ENCODE measurements at regions not wholly inside any gene's neighbourhood (a gene's known extent, or its start where the extent isn't known, plus 50 kb on each side); places are given as distances from the start of the nearest gene placed in this dataset.

DNA sequence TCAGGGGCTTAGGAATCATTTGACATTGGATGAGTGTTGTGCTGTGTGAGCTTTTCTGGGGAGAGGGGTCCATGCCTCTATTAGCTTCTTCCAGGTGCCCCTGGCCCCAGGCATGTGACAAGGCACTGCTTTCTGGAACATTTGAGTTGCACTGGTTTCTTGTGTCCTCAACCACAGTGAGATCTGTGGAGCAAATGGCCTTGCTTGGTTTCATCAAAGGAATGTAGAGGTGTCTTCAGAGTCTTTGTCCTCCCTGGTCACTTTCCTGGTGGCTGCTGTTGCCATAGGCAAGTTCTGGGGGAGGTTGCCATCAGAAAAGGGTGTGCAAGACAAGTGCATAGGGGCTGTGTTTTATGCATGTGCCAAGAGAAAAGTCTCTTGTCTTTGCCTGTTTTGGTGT, 157.5 kb downstream of the MACROH2A1 start:
- DNase-seq = no peak
- H3K27ac ChIP-seq = no peak overlapping the region
- intact Hi-C loops (cut with DNase I; ENCODE audit: low total_unique reads) = no loop called here

DNA sequence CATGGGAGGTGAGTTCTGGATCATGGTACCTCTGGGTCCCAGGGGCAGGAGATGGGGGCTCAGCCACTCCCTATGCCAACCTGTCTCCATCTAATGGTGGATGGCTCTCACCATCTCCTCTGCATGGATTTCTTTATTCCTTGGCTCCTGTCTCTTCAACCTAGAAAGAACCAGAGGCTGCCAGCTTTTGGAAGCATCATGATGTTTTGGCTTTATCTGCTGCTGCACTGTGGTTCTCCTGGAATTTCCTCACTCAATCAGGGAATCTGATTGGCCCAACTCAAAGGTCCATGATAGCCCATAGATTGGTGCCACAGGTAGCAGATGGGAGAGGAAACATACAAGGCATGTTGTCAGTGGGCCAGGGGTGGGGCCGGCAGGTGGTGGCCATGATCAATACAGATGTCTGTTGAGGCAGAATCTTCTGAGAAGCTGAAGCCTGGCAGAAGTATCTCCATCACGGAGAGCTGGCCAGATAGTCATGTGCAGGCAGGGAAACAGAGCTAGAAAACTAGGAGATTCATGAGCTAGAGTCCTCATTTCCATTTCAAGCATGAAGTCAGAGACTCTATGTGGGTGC, 158.2 kb downstream of the MACROH2A1 start:
- H3K9me3 ChIP-seq = no peaks in the 10 kb centered on the region
- intact Hi-C loops (cut with DNase I; ENCODE audit: low total_unique reads) = no loop called here

More for the DNA sequence above, 157.5 kb downstream of the MACROH2A1 start:
- Histone ChIP-seq H3K4me3 (no peak overlapping the region), H3K9me3 (no peaks in the 10 kb centered on the region), H3K4me1 (peaks cover 5% of the 10 kb centered on the region), H3K27me3 (no peaks in the 10 kb centered on the region), H3K36me3 (ENCODE audit: low read depth, missing control alignments) (no peaks in the 10 kb centered on the region)
- no peak for TF ChIP-seq POLR2A (IDR thresholded peaks at IDR 0.05)
- TF ChIP-seq, protein P1, sequence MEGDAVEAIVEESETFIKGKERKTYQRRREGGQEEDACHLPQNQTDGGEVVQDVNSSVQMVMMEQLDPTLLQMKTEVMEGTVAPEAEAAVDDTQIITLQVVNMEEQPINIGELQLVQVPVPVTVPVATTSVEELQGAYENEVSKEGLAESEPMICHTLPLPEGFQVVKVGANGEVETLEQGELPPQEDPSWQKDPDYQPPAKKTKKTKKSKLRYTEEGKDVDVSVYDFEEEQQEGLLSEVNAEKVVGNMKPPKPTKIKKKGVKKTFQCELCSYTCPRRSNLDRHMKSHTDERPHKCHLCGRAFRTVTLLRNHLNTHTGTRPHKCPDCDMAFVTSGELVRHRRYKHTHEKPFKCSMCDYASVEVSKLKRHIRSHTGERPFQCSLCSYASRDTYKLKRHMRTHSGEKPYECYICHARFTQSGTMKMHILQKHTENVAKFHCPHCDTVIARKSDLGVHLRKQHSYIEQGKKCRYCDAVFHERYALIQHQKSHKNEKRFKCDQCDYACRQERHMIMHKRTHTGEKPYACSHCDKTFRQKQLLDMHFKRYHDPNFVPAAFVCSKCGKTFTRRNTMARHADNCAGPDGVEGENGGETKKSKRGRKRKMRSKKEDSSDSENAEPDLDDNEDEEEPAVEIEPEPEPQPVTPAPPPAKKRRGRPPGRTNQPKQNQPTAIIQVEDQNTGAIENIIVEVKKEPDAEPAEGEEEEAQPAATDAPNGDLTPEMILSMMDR (IDR thresholded peaks at IDR 0.05) = no peak

DNA sequence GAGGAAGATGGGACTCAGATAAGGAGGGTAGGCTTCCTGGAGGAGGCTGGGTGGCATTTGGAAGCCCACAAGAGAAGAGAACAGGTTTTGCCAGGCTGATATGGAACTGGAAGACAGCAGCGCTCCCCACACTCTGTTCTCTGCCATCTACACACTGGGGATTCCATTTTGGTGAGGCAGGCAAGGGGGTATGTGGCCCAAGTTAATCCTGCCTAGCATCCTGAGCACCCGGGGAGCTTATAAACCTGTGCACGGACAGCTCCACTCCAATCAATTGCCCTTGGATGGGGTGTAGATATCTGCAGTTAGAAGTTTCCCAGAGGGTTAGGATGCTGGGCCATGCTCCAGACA, 158.8 kb downstream of the MACROH2A1 start:
- intact Hi-C loops (cut with DNase I; ENCODE audit: low total_unique reads) = no loop called here
- WGBS, 2 donors = 80 to 94% methylated on average over 2 to 3 of the region's 3 CpGs
- H3K4me1 ChIP-seq = peaks cover 5% of the 10 kb centered on the region
- H3K27ac ChIP-seq = no peak overlapping the region
- H3K27me3 ChIP-seq = no peaks in the 10 kb centered on the region
- H3K9me3 ChIP-seq = no peaks in the 10 kb centered on the region
- DNase-seq = no peak
- H3K4me3 ChIP-seq = no peak overlapping the region
- no peaks in the 10 kb centered on the region for H3K36me3 ChIP-seq (ENCODE audit: low read depth, missing control alignments)
- TF ChIP-seq, protein P1 (IDR thresholded peaks at IDR 0.05) = no peak
- TF ChIP-seq POLR2A (IDR thresholded peaks at IDR 0.05) = no peak

More for the DNA sequence above, 158.2 kb downstream of the MACROH2A1 start:
- Histone ChIP-seq H3K4me3 (no peak overlapping the region), H3K4me1 (peaks cover 5% of the 10 kb centered on the region), H3K27me3 (no peaks in the 10 kb centered on the region), H3K27ac (no peak overlapping the region), H3K36me3 (ENCODE audit: low read depth, missing control alignments) (no peaks in the 10 kb centered on the region)
- no peak for TF ChIP-seq POLR2A (IDR thresholded peaks at IDR 0.05)
- TF ChIP-seq, protein P1 (IDR thresholded peaks at IDR 0.05) = no peak
- DNase-seq = no peak
- WGBS, 2 donors = 97 to 100% methylated on average over 2 of the region's 2 CpGs

DNA sequence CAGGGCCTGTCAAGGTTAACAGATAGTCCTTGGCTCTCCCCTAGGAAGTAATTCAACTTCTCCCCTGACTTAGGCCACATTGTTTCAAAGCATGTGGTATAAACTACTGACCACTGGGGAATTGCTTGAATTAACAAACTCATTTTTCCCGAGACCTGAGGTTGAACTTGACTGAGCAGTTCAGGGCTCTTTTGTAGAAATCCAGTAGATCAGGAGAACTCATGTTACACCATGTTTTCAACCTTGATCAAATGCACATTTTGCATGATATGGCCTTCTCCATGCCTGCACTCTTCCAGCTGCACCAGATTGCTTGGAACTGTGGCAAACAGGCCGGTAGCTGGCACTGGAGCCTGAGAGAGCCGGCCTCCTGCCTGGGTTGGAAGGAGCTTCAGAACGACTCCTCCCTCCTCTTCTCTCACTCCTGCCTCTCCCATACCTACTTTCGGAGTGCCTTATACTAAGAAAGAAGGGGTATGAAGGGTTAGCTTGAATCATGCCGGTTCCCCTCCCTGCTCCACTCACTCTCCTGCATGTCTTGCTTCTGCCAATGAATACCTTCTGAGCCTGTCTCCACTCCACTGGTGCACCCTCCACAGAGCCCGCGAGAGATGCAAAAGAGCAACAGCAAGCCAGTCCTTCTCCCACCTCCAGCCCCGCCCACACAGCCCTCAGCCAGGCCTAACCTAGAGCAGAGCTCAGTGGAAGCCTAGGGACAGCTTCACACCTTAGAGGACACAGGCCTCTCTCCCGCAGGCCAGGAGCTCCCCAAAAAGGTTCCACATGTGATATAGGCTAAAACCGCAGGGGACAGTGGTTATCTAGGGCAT, 159.4 kb downstream of the MACROH2A1 start:
- no peak overlapping the region for H3K4me3 ChIP-seq
- no peaks in the 10 kb centered on the region for H3K36me3 ChIP-seq (ENCODE audit: low read depth, missing control alignments)
- 64% methylated on average over 10 to 11 of the region's 11 CpGs for WGBS, 2 donors
- peak; percentile 20 for DNase-seq
- H3K9me3 ChIP-seq = no peaks in the 10 kb centered on the region
- peaks cover 5% of the 10 kb centered on the region for H3K4me1 ChIP-seq
- H3K27ac ChIP-seq = no peak overlapping the region
- no peaks in the 10 kb centered on the region for H3K27me3 ChIP-seq
- no peak for TF ChIP-seq POLR2A (IDR thresholded peaks at IDR 0.05)
- TF ChIP-seq, protein P1 (IDR thresholded peaks at IDR 0.05) = no peak
- intact Hi-C loops (cut with DNase I; ENCODE audit: low total_unique reads) = no loop called here

Data from testis (tissue), 2 donors.